Activated CD4-positive, CD25-positive, alpha-beta regulatory T cell (primary cell): ENCODE measurements at regions not wholly inside any gene's neighbourhood (a gene's known extent, or its start where the extent isn't known, plus 50 kb on each side); places are given as distances from the start of the nearest gene placed in this dataset.
"Not testable (repeated sequence)": the region's sequence is repeated elsewhere in the genome, so short reads cannot be mapped to it uniquely, and the experiment has no call there.

Experiments
- DNase-seq, 4 experiments: peaks; one replicate each; lab custom pipeline; 2025; lab: John Stamatoyannopoulos, UW

DNA sequence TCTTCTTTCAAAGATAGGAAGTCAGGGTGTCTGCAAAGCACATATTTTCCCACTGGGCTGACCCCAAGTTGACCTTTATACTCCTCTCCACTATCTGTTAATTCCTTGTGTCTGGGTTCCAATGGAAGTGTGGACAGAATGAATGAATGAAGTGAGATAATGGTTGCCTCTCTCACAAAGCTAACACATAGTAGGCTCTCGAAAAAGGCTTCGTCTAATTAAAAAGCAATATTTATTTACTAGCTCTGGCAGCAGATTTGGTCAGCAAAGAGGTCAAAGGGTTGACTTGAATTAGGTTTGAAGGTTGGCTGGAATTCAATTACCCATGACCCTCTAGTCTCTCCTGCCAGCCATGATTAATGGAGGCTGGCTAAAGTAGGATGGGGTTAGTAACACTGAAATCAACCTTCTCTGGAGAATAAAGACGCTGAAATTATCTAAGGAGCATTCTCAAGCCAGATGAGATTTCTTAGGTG lies 280.3 kb upstream of the KLF3 start:
- no peak for DNase-seq

DNA sequence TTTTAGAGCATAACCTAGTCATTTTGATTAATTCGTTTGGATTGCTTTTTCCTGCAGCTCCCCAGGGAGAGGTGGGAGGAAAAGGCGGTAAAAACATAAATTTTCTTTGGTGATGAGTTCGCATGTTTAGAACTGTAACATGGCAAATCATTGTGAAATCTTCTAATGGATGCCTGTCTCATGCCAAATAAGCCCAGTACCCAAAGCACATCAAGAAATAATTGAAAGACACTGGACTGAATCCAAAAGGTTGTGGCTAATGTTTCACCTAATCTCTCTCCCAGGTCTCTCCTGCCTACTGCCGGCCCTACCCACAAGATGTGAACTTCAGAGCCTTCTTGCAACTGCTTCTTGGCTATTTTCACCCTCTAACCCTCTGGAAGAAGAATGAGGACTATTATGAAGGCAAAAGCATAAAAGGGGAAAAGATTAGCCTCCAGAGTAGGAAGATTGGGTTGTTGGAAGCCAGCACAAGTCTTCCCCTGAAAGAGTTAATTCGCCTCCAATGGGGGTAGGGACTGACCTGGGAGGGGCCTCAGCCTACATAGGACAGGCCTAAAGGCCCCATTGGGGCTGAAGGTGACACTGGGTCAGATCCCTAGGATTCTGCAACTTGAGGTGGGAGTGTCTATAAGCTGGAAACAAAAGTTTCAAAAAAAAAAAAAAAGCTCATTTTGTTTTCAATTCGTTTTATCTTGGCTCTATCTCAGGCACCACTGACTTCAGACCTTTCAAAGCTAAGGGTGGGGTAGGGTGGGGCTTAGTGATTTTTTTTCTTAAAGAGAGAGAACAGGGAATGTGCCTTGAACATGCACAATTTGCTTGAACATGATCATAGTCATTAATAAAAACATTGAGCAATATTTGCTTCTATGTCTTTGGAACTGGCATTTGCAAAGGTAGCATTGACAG lies 278.6 kb upstream of the KLF3 start:
- DNase-seq, result no peak

DNA sequence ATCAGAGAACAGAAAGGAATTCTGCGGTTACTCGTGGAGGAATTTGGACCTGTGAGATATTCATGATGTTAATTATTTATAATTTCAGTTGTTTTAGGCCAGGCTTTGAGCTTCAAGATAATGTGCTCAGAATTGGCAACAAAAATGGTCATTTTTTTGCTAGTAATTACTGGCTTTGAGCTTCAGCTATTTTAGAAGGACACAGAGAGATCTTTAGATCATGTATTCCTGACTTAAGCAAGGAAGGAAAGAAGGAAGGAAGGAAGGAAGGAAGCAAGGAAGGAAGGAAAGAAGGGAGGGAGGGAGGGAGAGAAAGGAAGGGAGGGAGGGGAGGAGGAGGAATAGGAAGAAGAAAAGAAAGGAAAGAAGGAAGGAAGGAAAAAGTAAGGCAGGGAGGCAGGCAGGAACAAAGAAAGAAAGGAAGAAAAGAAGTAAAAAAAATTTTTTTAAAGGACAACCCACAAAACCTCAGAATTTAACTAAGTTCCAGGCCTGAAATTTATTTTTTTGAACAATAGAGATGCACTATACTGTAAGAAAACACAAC lies 277.9 kb upstream of the KLF3 start:
- no peak for DNase-seq

DNA sequence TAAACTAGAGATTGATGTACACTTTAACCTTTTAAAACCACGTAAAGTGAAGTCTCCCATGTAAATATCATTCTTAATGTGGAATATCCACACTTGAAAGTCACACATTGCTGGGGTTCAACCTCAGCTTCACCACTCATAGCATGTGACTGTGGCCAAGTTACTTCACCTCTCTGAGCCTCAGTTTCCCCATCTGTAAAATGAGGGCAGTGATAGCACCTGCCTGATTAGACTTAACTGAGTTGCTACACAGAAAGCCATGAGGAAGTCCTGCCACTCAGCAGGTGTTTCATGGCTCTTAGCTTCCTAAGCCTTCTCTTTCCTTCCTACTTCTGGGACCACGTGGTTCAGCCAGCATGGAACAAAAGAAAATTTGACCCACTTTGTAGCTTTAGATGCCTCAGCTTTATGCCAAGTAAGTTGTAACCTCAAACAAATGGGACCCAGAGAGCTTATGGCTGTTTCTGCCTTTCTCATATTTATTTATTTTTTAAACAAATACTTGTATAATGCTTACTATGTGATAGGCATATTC lies 277.3 kb upstream of the KLF3 start:
- DNase-seq, result no peak

DNA sequence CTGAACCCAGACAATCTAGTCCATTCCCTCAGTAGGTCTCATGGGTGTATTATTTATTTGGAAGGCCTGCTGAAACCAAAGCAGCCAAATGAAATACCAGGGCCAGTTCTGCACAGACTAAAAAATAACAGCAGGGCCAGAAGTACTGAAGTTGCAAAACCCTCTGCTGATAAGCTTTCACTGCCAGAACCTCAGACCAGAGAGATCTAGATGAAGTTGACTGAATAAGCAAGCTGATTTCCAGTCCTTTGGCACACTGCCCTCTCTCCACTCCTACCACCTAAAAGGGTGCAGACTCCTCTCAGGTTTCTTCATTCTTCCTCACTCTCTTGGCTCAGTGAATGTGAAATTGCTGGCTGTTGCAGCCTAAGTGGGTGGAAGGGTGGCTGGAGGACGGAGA lies 276.7 kb upstream of the KLF3 start:
- no peak for DNase-seq

DNA sequence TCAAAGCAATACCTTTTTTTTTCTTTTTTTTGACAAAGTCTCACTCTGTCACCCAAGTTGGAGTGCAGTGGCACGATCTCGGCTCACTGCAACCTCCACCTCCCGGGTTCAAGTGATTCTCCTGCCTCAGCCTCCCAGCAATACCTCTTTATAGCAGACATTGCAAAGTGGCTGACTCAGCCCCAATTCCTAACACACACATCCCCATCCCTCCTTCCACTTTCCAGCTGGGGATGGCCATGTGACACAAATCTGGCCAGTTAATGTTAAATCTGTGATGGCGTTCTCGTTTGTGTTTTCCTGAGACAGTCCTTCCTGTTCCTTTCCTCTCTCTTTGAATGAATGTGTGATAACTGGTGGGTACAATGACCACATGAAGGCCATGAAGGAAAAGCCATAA lies 276.2 kb upstream of the KLF3 start:
- no peak for DNase-seq

DNA sequence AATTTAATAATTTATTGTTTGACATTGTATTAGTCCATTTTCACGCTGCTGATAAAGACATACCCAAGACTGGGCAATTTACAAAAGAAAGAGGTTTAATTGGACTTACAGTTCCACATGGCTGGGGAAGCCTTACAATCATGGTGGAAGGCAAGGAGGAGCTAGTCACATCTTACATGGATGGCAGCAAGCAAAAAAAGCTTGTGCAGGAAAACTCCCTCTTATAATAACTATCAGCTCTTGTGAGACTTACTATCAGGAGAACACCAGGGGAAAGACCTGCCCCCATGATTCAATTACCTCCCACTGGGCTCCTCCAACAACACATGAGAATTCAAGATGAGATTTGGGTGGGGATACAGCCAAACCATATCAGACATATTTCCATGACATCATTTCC lies 275.1 kb upstream of the KLF3 start:
- DNase-seq, result not testable (repeated sequence)

DNA sequence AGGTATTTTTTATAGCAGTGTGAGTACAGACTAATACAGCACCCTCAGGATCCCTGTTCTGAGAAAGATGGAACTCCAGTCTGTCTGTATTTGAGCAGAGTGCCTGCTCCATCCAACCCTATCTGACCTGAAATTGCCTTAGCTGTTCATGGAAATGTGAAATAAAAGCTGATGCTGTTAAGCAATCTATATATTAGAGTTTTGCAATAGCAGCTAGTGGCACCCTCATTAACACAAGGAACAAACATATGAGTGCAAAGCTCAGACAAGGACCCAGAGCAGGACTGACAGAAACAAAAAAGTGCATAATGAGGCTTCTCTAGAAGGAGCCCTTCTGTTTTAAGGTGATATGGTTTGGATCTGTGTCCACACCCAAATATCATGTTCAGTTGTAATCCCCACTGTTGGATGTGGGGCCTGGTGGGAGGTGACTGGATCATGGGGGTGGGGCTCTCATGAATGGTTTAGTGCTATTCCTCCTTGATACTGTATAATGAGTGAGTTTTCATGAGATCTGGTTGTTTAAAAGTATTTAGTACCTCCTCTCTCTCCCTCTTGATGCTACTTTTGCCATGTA lies 272.9 kb upstream of the KLF3 start:
- no peak for DNase-seq

DNA sequence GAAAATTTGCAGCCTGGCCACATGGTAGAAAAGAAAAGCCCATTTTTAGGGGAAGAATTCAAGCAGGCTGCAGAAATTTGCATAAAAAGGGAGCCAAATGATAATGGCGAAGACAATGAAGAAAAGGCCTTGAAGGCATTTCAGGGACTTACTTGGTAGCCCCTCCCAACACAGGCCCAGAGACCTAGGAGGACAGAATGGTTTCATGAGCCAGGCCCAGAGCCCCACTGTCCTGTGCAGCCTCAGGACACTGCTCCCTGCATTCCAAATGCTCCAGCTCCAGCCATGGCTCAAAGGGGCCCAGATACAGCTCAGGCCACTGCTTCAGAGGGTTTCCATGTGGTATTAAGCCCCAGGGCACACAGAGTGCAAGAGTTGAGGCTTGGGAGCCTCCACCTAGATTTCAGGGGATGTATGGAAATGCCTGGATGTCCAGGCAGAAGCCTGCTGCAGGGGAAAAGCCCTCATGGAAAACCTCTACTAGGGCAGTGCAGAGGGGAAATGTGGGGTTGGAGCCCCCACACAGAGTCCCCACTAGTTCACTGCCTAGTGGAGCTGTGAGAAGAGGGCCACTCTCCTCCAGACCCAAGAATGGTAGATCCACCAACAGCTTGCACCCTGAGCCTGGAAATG lies 271.7 kb upstream of the KLF3 start:
- DNase-seq, result no peak

DNA sequence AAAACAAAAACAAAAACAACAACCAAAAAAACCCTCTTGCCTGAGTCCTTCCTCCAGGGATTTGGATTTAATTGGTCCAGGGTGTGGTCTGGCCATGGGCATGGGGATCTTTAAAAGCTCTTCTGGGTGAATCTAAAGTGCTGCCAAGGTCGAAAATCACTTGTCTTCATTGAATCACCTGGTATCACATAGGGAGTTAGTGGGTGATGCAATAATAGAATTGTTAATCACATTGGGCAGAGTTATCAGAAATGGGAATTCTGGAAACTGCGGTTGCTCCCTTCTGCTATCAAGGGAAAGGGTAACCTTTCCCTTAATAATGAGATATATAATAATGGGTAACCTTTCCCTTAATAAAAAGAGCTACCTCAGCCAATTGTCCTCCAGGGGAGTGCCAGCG lies 267.9 kb upstream of the KLF3 start:
- no peak for DNase-seq

DNA sequence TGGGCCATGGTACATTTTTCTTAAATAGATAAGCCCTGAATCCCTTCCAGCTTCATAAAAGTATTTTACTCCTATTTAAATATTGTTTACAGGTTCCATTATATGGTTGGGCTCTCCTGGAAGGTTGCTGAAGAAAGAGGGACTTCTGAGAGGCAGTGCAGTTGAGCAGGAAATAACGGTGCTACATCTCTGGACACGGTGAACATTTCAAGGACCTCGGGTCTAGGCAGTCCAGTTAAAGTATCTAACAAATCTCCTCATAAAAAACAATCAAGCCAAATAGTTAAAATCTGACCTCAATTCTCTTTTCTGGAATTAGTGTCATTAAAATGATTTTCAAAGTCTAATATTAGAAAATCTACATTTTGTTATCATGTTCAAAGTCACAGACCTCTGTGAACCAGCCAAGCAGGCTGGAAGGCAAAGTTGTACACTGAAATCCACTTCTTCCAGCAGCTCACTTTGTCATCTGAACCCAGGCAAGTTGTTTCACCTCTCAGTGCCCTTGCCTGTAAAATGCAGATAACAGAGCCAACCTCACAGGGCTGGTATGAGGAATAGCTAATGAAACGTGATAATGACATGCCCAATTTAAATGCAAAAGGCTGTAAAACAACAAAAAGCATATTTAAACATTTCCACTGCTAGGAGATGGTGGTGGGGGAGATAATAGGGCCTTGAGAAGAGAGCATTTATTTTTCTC lies 267.0 kb upstream of the KLF3 start:
- no peak for DNase-seq

DNA sequence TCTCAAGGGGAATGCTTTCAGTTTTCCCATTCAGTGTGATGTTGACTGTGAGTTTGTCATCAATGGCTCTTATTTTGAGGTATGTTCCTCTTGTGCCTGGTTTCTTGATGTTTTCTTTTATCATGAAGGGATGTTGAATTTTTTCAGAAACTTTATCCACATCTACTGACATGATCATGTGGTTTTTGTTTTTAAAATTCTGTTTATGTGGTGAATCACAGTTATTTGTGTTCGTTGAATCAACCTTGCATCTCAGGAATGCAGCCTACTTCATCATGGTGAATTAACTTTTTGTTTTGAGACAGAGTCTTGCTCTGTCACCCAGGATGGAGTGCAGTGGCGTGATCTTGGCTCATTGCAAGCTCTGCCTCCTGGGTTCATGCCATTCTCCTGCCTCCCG lies 263.1 kb upstream of the KLF3 start:
- DNase-seq, result no peak

DNA sequence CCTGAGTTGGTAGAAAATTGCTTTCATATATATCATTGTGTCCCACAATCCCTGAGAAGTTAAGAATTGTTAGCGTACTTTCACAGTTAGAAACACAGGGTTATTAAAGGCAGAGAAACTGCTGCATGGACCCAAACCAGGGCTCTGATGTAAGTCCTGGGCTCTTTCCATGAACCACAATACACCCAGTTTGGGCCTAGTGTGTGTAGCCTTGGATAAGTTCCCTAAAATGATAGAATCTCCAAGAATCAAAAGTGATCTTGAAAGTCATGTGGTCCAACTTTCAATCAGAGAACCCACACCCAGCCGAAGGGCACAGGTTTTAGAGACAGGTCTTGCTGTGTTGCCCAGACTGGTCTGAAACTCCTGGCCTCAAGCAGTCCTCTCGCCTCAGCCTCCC lies 257.8 kb upstream of the KLF3 start:
- DNase-seq, result no peak

DNA sequence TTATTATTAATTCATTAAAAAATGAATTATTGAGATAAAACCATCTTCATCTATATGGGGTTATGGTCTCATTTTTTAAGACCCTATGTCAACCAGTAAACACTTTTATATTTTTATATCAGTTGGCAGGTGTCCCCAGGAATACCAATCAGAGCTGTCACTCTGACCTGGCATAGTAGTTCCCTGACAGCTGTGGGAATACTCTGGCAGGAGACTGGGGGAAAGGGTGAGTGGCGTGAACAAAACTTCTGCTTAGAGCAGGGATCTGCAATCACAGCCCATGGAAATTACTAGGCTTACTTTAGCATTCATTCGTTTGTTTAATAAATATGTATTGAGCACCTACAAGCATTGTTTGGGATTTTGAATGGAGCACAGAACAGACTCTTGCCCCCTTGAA lies 254.1 kb upstream of the KLF3 start:
- no peak for DNase-seq

DNA sequence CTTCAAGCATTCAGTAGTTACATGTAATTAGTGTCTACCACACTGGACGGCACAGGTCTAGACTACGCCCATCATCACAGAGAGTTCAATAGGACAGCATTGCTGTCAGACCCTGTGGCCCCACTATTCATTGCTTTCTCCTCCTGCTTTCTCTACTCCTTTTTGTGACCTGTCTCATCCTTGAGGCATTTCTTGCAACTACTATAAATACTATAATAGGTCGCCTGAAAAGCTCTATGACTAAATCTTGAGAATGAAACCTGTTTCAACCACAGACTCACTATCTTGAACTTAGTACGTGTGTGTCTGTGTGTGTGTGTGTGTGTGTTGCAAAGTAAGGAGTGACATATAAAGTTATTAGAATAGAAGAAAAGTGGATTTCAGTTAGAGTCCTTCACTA lies 252.9 kb upstream of the KLF3 start:
- no peak for DNase-seq

DNA sequence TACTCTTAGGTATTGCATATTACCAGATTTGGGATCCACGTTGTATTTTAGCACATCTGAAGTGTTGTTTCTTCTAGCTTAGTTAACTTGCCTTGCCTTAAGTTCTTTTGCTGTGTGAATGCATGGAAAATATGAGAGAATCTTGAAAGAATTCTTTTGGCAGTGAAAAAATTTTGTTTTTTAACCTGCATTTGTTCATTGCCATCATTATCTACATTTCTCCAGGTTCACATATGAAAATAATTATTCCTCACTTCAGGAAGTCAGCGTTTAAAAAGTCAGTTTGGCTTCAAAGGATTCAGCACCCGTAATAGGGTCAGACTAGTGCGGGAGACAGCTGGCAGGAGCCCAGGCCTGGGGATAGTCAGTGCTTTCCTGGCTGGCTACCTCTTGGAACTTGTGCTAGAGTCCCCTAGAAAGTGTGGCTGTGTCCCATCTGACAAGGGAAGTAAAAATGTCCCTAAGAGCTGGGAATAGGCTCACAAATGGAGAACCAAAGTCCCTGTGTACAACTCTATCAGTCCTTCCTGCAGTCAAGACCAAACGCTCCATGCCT lies 251.9 kb upstream of the KLF3 start:
- no peak for DNase-seq

DNA sequence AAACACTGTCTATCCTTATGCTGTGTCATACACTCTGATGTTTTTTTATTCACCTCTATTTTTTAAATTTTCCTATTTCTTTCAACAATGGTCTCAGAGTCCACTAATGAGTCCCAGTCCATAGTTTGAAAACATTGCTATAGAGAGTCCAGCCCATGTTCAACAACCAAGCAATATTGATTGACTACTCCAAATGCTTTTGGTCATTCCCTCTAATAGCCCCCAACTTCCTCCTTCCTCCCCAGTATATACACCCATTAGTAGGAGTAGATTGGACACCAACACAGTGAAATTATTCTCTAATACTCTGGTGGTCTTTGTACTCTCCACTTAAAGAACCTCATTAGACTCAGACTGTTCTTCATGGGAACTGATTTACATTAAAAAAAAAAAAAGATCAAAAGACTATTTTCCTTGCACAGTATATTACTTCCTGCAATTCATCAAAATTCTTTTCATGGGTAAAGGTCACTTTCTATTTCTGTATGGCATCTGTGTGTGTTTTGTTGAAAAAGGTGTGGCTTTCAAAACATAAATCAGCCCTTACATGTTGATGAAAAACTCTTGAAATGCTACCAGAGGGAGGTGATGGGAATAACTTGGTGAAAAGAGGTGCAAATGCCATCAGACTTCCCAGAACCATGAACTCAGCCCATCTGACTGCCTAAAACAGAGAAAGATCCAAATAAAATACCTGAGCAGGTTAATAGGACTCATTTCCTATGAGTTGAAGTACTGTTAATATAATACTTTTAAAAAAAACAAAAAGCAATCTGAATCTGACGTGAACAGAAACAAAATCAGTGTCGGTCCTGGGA lies 250.3 kb upstream of the KLF3 start:
- DNase-seq, result no peak

DNA sequence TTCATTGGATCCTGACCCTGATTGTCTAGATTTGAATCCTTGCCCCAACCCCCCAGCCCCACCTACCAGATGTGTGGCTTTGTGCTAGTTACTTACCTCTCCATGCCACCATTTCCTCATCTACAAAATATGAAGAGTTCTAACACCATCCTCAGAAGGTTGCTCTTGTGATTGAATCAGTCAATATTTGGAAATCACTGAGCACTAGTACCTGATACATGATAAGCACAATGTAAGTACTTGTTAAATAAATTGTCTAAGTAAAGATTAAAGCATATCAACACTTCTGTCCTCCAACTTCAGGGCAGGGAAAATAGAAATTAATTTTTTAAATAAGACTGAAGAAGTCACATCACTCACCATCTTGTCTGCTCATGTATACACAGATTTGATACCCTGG lies 249.6 kb upstream of the KLF3 start:
- no peak for DNase-seq

DNA sequence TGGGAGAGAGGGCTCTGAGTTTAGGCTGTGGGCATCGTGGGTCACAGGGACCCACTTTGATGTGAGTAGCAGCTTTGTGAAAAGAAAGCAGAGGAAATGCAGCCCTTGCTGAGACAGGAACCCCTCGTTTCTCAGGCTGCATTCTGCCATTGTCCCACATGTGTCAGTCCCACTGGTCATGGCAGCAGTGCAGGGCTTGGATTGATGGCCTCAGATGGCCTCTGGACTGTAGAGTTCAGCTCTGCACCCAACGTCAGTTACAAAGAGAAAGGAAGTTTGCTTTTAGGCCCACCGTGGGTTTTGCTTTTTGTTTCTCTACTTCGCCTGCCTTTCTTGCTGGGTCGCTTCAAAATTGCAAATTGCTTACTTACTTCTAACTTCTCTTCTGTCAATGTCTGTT lies 248.3 kb upstream of the KLF3 start:
- DNase-seq, result no peak

DNA sequence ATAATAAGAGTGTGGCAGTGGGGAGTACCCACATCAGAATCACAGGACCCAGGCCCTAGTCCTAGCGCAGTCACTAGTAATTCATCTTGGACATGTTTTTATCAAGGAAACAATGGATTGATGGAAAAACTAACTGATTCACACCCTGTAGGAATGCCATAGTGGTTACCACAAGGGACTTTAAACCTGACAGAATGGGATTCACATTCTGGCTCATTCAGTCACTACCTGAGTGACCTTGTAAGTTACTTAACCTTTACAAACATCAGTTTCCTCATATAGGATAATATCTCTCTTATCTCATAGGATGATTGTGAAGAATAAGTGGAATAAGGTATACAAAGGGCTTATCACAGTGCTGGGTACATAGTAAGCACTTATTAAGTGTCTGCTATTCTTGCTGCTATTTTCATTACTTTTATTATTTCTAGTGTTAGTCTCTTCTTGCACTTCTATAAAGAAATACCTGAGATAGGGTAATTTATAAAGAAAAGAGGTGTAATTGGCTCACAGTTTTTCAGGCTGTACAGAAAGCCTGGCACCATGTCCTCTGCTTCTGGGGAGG lies 247.5 kb upstream of the KLF3 start:
- DNase-seq, result no peak
